OCI-LY1 (cell line): ENCODE measurements at regions not wholly inside any gene's neighbourhood (a gene's known extent, or its start where the extent isn't known, plus 50 kb on each side); places are given as distances from the start of the nearest gene placed in this dataset.

ENCODE experiments used
- H2AFZ ChIP-seq: fragments of 200-600 bp; sonication (generic), shearing (Covaris generic); 2 replicates; pipeline ENCODE4 v1.6.0; 2014; ENCODE audit warnings: antibody characterized with exemption, mild to moderate bottlenecking, low read length
- H3F3A ChIP-seq: fragments of 200-600 bp; sonication (generic), shearing (Covaris generic); 2 replicates; pipeline ENCODE4 v1.6.0; 2014; ENCODE audit warnings: mild to moderate bottlenecking, antibody characterized with exemption, low read length, moderate library complexity; ENCODE audit not compliant: insufficient read depth
- H3K27ac ChIP-seq: fragments of 200-600 bp; sonication (generic); 2 replicates; pipeline ENCODE4 v1.5.1; 2014; ENCODE audit warnings: low read length, mixed run types, mild to moderate bottlenecking, low read depth; ENCODE audit not compliant: poor library complexity, severe bottlenecking
- H3K27me3 ChIP-seq: fragments of 200-600 bp; sonication (generic); 2 replicates; pipeline ENCODE4 v1.6.0; 2014; ENCODE audit warnings: antibody characterized with exemption, mild to moderate bottlenecking, low read length, moderate library complexity; ENCODE audit not compliant: insufficient read depth
- H3K36me3 ChIP-seq: fragments of 200-600 bp; sonication (generic); 2 replicates; pipeline ENCODE4 v1.6.1; 2014; ENCODE audit warnings: mild to moderate bottlenecking, antibody characterized with exemption, low read length, moderate library complexity, mixed read lengths; ENCODE audit not compliant: insufficient read depth
- H3K4me1 ChIP-seq: fragments of 200-600 bp; sonication (generic); 2 replicates; pipeline ENCODE4 v1.5.1; 2014; ENCODE audit warnings: mild to moderate bottlenecking, low read length, moderate library complexity; ENCODE audit not compliant: insufficient read depth, severe bottlenecking
- H3K4me2 ChIP-seq: fragments of 200-600 bp; sonication (generic), shearing (Covaris generic); 2 replicates; pipeline ENCODE4 v1.6.1; 2014; ENCODE audit warnings: low read length
- H3K4me3 ChIP-seq: fragments of 200-600 bp; sonication (generic); 2 replicates; pipeline ENCODE4 v1.5.1; 2014; ENCODE audit warnings: low read length, low read depth, mild to moderate bottlenecking, mixed read lengths; ENCODE audit not compliant: poor library complexity, severe bottlenecking
- H3K79me2 ChIP-seq: fragments of 200-600 bp; shearing (Covaris generic); 2 replicates; pipeline ENCODE4 v1.6.1; 2016; ENCODE audit warnings: mixed run types, low read length, mixed read lengths; ENCODE audit not compliant: insufficient read depth
- H3K9ac ChIP-seq: fragments of 200-600 bp; sonication (generic), shearing (Covaris generic); 2 replicates; pipeline ENCODE4 v1.6.1; 2014; ENCODE audit warnings: mild to moderate bottlenecking, low read length, mixed read lengths
- H3K9me2 ChIP-seq: fragments of 200-600 bp; sonication (generic), shearing (Covaris generic); 2 replicates; pipeline ENCODE4 v1.6.1; 2014; ENCODE audit warnings: low read depth, mild to moderate bottlenecking, low read length, mixed read lengths
- H3K9me3 ChIP-seq: fragments of 200-600 bp; shearing (Covaris generic); 2 replicates; pipeline ENCODE4 v1.6.1; 2014; ENCODE audit warnings: low read length, mixed read lengths
- H4K20me1 ChIP-seq: fragments of 200-600 bp; sonication (generic), shearing (Covaris generic); 2 replicates; pipeline ENCODE4 v1.6.0; 2016; ENCODE audit warnings: mild to moderate bottlenecking, low read length; ENCODE audit not compliant: insufficient read depth
- EZH2 ChIP-seq: fragments of 200-600 bp; sonication (generic), shearing (Covaris generic); IDR thresholded peaks from 2 replicates; pipeline ENCODE4 v1.8.0; 2017; ENCODE audit warnings: borderline replicate concordance, mixed run types, mild to moderate bottlenecking, antibody characterized with exemption, low read length, moderate library complexity, mixed read lengths
- TF ChIP-seq, protein P1 (sequence below): fragments of 200-600 bp; sonication (generic), shearing (Covaris generic); IDR thresholded peaks from 2 replicates; pipeline ENCODE4 v1.5.1; 2017; ENCODE audit warnings: mild to moderate bottlenecking, antibody characterized with exemption, low read length, moderate library complexity, mixed read lengths

DNA sequence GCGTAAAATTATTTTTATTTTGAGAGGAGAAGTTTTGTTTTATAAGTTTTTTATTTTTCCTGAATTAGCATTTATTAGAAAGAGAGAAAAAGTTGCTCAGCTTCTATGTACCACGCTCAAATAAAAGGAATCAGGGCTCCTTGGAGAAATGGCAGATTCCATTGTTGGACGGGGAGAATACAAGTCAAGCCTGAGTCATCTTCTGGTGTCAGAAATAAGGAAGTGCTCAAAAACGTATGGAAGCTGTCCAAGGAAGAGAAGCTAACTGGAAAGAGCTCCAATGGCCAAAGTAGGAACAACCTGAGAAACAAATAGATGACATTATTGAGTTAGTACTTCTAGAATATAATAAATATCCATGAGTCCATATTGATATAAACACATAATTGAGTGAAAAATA lies 89.3 kb upstream of the NEIL3 start:
- no peaks in the 10 kb centered on the region for H3K9me2 ChIP-seq
- no peaks in the 10 kb centered on the region for H3F3A ChIP-seq
- no peak overlapping the region for H3K4me3 ChIP-seq
- no peak overlapping the region for H2AFZ ChIP-seq
- H3K9me3 ChIP-seq, result no peaks in the 10 kb centered on the region
- no peak overlapping the region for H3K27ac ChIP-seq
- H3K36me3 ChIP-seq, result no peaks in the 10 kb centered on the region
- H3K79me2 ChIP-seq, result no peaks in the 10 kb centered on the region
- H3K4me1 ChIP-seq, result no peaks in the 10 kb centered on the region
- no peak overlapping the region for H3K9ac ChIP-seq
- TF ChIP-seq, protein P1, sequence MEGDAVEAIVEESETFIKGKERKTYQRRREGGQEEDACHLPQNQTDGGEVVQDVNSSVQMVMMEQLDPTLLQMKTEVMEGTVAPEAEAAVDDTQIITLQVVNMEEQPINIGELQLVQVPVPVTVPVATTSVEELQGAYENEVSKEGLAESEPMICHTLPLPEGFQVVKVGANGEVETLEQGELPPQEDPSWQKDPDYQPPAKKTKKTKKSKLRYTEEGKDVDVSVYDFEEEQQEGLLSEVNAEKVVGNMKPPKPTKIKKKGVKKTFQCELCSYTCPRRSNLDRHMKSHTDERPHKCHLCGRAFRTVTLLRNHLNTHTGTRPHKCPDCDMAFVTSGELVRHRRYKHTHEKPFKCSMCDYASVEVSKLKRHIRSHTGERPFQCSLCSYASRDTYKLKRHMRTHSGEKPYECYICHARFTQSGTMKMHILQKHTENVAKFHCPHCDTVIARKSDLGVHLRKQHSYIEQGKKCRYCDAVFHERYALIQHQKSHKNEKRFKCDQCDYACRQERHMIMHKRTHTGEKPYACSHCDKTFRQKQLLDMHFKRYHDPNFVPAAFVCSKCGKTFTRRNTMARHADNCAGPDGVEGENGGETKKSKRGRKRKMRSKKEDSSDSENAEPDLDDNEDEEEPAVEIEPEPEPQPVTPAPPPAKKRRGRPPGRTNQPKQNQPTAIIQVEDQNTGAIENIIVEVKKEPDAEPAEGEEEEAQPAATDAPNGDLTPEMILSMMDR, result no peak
- no peak for TF ChIP-seq EZH2
- H4K20me1 ChIP-seq, result no peaks in the 10 kb centered on the region
- no peak overlapping the region for H3K4me2 ChIP-seq
- no peaks in the 10 kb centered on the region for H3K27me3 ChIP-seq

DNA sequence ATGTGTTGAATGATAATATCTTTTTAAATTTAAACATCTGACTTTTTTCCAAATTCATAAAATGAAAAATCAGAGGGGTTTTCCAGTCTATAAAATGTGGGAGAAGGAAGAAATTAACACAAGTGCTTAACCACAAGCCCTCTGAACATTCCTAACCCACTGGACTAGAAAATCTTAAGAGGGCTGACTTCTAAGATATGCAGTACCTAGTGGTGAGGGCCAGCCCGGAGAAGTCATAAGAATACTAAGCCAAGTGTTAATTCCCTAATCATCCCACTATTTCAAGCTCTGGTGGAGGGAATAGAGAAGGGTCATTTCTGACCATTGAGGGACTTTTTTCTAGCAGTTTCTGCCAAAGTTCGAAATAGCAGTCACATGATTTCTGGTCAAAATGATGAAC lies 86.9 kb upstream of the NEIL3 start:
- no peak overlapping the region for H3K4me3 ChIP-seq
- no peaks in the 10 kb centered on the region for H3K36me3 ChIP-seq
- no peaks in the 10 kb centered on the region for H3K27me3 ChIP-seq
- H3K4me1 ChIP-seq, result no peaks in the 10 kb centered on the region
- H3F3A ChIP-seq, result no peaks in the 10 kb centered on the region
- H3K9me2 ChIP-seq, result no peaks in the 10 kb centered on the region
- TF ChIP-seq, protein P1, result no peak
- no peak for TF ChIP-seq EZH2
- no peak overlapping the region for H3K4me2 ChIP-seq
- no peak overlapping the region for H3K9ac ChIP-seq
- H2AFZ ChIP-seq, result no peak overlapping the region
- no peaks in the 10 kb centered on the region for H3K9me3 ChIP-seq
- H3K79me2 ChIP-seq, result no peaks in the 10 kb centered on the region
- no peak overlapping the region for H3K27ac ChIP-seq
- no peaks in the 10 kb centered on the region for H4K20me1 ChIP-seq

DNA sequence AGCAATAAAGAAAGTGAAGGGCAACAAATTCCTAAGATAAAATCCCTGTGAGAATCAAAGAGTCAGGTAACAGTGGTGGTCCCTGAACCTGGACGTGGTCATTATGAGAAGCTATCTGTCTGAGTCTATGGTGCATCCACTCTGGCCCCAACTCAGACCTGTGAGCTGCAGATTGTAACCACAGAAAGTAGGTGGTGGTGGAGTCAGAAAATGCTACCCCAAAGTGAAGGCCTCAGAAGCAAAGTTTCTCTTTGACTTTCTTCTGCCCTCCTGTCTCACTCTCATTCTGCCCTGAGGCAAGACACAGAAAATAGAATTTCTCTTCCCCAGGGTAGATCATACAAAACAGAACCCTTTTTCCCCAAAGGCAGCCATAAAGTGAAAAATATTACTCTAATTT lies 84.1 kb upstream of the NEIL3 start:
- no peak overlapping the region for H3K4me3 ChIP-seq
- H3K9me3 ChIP-seq, result no peaks in the 10 kb centered on the region
- H3K27me3 ChIP-seq, result no peaks in the 10 kb centered on the region
- H4K20me1 ChIP-seq, result no peaks in the 10 kb centered on the region
- H3K9ac ChIP-seq, result no peak overlapping the region
- H3K4me2 ChIP-seq, result no peak overlapping the region
- H2AFZ ChIP-seq, result no peak overlapping the region
- no peaks in the 10 kb centered on the region for H3K4me1 ChIP-seq
- no peak overlapping the region for H3K27ac ChIP-seq
- TF ChIP-seq, protein P1, result no peak
- no peak for TF ChIP-seq EZH2
- H3K36me3 ChIP-seq, result no peaks in the 10 kb centered on the region
- H3F3A ChIP-seq, result no peaks in the 10 kb centered on the region
- H3K79me2 ChIP-seq, result no peaks in the 10 kb centered on the region
- H3K9me2 ChIP-seq, result no peaks in the 10 kb centered on the region
